Sigmoid colon (tissue), 6 donors: ENCODE measurements at regions not wholly inside any gene's neighbourhood (a gene's known extent, or its start where the extent isn't known, plus 50 kb on each side); places are given as distances from the start of the nearest gene placed in this dataset.

Experiments
- DNase-seq: peaks from one replicate; pipeline ENCODE4 v3.0.0-alpha.2; 2019
- H3K27ac ChIP-seq, 4 donors: fragments of 200-600 bp; sonication (generic); one replicate each; pipeline ENCODE4 v1.5.1; 2016 to 2019; ENCODE audit warnings: mild to moderate bottlenecking in 1 of 4
- H3K27me3 ChIP-seq, 3 donors: fragments of 200-600 bp; sonication (generic); one replicate each; pipeline ENCODE4 v1.5.1; 2019; ENCODE audit warnings: mild to moderate bottlenecking in 1 of 3
- H3K36me3 ChIP-seq, 4 donors: fragments of 200-600 bp; sonication (generic); one replicate each; pipeline ENCODE4 v1.5.1; 2016 to 2019
- H3K4me1 ChIP-seq, 4 donors: fragments of 200-600 bp; sonication (generic); one replicate each; pipeline ENCODE4 v1.5.1; 2017 to 2019
- H3K4me3 ChIP-seq, 4 donors: fragments of 200-600 bp; sonication (generic); one replicate each; pipeline ENCODE4 v1.5.1; 2017 to 2019; ENCODE audit warnings: mild to moderate bottlenecking in 2 of 4, moderate library complexity in 1 of 4
- H3K9me3 ChIP-seq, 4 donors: fragments of 200-600 bp in 3 of 4; sonication (generic) in 3 of 4; one replicate each; pipeline versions ENCODE4 v1.5.1 to v1.6.1; 2013 to 2019
- CTCF ChIP-seq, 4 experiments: fragments of 450-650 bp in 3 of 4; fragments of 200-600 bp in 1 of 4; IDR thresholded peaks; one replicate each; pipeline ENCODE4 v1.5.1; 2016 to 2019; ENCODE audit warnings: antibody characterized with exemption in 4 of 4, mild to moderate bottlenecking in 3 of 4, moderate library complexity in 2 of 4
- EP300 ChIP-seq, 4 donors: sonication (generic); formaldehyde crosslinking; IDR thresholded peaks; one replicate each; pipeline ENCODE4 v1.6.1; 2017; ENCODE audit warnings: antibody characterized with exemption in 4 of 4
- POLR2A ChIP-seq, 2 donors: fragments of 450-650 bp; IDR thresholded peaks; one replicate each; pipeline ENCODE4 v1.6.1; 2016; ENCODE audit warnings: antibody characterized with exemption in 2 of 2, mild to moderate bottlenecking in 2 of 2, moderate library complexity in 2 of 2
- POLR2AphosphoS5 ChIP-seq, 4 donors: sonication (generic); formaldehyde crosslinking; IDR thresholded peaks; one replicate each; pipeline ENCODE4 v1.6.1; 2017; ENCODE audit warnings: antibody characterized with exemption in 4 of 4
- WGBS, 2 donors: extraction: QIAGEN DNeasy Blood & Tissue Kit; methylation state at CpG; one replicate each; pipeline ENCODE4 v1.1.7; 2013; 5-methylcytosine and 5-hydroxymethylcytosine counted together
- intact Hi-C: fragments of 100-400 bp; cut with DNase I; formaldehyde crosslinking; loops from one replicate; pipeline ENCODE4 v1.15.1; 2023
- donor health status: healthy with polysubstance abuse.
- donor health status: healthy.

- no peaks in the 10 kb centered on the region for H3K36me3 ChIP-seq
- no peaks in the 10 kb centered on the region for H3K9me3 ChIP-seq
- intact Hi-C loops, result no loop called here
- H3K4me1 ChIP-seq, result no peaks in the 10 kb centered on the region
- H3K4me3 ChIP-seq, result no peak overlapping the region
- no peak for DNase-seq
- H3K27ac ChIP-seq, result no peak overlapping the region
- TF ChIP-seq POLR2A (IDR thresholded peaks at IDR 0.05) (no peak), EP300 (IDR thresholded peaks at IDR 0.05) (no peak), POLR2AphosphoS5 (IDR thresholded peaks at IDR 0.05) (no peak), CTCF (IDR thresholded peaks at IDR 0.05) (no peak)
- no peaks in the 10 kb centered on the region for H3K27me3 ChIP-seq
These were observed 453.8 kb downstream of the DSC3 start for GRCh38 chr18:30588673-30589164.

GRCh38 chr18:30583768-30584167, 458.8 kb downstream of the DSC3 start:
- TF ChIP-seq POLR2AphosphoS5 (IDR thresholded peaks at IDR 0.05) (no peak), POLR2A (IDR thresholded peaks at IDR 0.05) (no peak), EP300 (IDR thresholded peaks at IDR 0.05) (no peak), CTCF (IDR thresholded peaks at IDR 0.05) (no peak)
- no peak overlapping the region for H3K27ac ChIP-seq
- H3K9me3 ChIP-seq, result no peaks in the 10 kb centered on the region
- H3K27me3 ChIP-seq, result no peaks in the 10 kb centered on the region
- H3K4me1 ChIP-seq, result no peaks in the 10 kb centered on the region
- 56 to 60% methylated on average over 1 of the region's 1 CpG for WGBS, 2 donors
- H3K36me3 ChIP-seq, result no peaks in the 10 kb centered on the region
- no peak overlapping the region for H3K4me3 ChIP-seq
- no peak for DNase-seq
- intact Hi-C loops, result no loop called here

- Histone ChIP-seq H3K27ac (no peak overlapping the region), H3K4me3 (no peak overlapping the region), H3K36me3 (no peaks in the 10 kb centered on the region), H3K9me3 (no peaks in the 10 kb centered on the region), H3K4me1 (no peaks in the 10 kb centered on the region), H3K27me3 (no peaks in the 10 kb centered on the region)
- DNase-seq, result no peak
- intact Hi-C loops, result no loop called here
- TF ChIP-seq CTCF (IDR thresholded peaks at IDR 0.05), result no peak
- 77 to 87% methylated on average over 3 of the region's 3 CpGs for WGBS, 2 donors
These were observed 460.5 kb downstream of the DSC3 start for GRCh38 chr18:30582078-30582477.

GRCh38 chr18:30578707-30579106, 463.8 kb downstream of the DSC3 start:
- H3K27me3 ChIP-seq, result no peaks in the 10 kb centered on the region
- no peak overlapping the region for H3K27ac ChIP-seq
- WGBS, 2 donors, result 67 to 74% methylated on average over 2 of the region's 2 CpGs
- no peaks in the 10 kb centered on the region for H3K4me1 ChIP-seq
- intact Hi-C loops, result no loop called here
- no peaks in the 10 kb centered on the region for H3K9me3 ChIP-seq
- no peak for DNase-seq
- no peak for TF ChIP-seq POLR2A (IDR thresholded peaks at IDR 0.05)
- no peak overlapping the region for H3K4me3 ChIP-seq
- no peaks in the 10 kb centered on the region for H3K36me3 ChIP-seq

GRCh38 chr18:30572214-30572613, 470.3 kb downstream of the DSC3 start:
- Histone ChIP-seq H3K9me3 (no peaks in the 10 kb centered on the region), H3K36me3 (no peaks in the 10 kb centered on the region), H3K27me3 (no peaks in the 10 kb centered on the region), H3K27ac (no peak overlapping the region), H3K4me3 (no peak overlapping the region), H3K4me1 (no peaks in the 10 kb centered on the region)
- intact Hi-C loops, result no loop called here
- no peak for DNase-seq
- 16 to 70% methylated on average over 2 of the region's 2 CpGs for WGBS, 2 donors
- TF ChIP-seq POLR2A (IDR thresholded peaks at IDR 0.05) (no peak), POLR2AphosphoS5 (IDR thresholded peaks at IDR 0.05) (no peak), EP300 (IDR thresholded peaks at IDR 0.05) (no peak), CTCF (IDR thresholded peaks at IDR 0.05) (no peak)
